Choroid plexus epithelial cell (primary cell): ENCODE measurements at regions not wholly inside any gene's neighbourhood (a gene's known extent, or its start where the extent isn't known, plus 50 kb on each side); places are given as distances from the start of the nearest gene placed in this dataset.

ENCODE experiments used
- DNase-seq: peaks from one replicate; pipeline ENCODE4 v3.0.0-alpha.2; 2010; ENCODE audit warnings: low read depth
- H3K4me3 ChIP-seq: 2 replicates; pipeline ENCODE4 v1.5.1; 2011; ENCODE audit warnings: low read depth, mild to moderate bottlenecking, control low read depth, low read length, moderate library complexity
- CTCF ChIP-seq: conservative IDR thresholded peaks from 2 replicates; pipeline ENCODE4 v1.5.1; 2011; ENCODE audit warnings: low read depth, mild to moderate bottlenecking, control low read depth, inconsistent platforms, low read length, moderate library complexity

GRCh38 chr1:239436286-239436685 lies 49.9 kb downstream of the CHRM3 start:
- no peak overlapping the region for H3K4me3 ChIP-seq
- DNase-seq: no peak
- no peak for TF ChIP-seq CTCF

DNA sequence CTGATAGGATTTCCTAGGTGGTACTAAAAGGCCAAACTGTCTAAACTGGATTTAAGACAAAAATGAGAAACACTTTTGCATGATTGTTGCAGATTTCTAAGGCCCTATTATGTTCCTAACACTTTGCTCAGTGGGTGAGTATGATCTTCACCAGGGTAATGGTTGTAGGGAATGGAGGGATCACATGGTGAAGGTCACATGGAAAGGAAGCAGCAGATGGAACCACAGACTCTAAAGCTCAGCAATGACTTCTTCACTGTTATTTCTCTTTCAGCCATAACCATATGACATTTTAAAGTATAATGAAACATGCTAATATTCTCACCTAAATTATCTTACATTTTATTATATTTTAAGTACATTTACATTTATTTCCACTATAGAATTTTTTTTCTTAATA lies 51.5 kb downstream of the CHRM3 start:
- no peak for DNase-seq
- TF ChIP-seq CTCF: no peak
- no peak overlapping the region for H3K4me3 ChIP-seq

DNA sequence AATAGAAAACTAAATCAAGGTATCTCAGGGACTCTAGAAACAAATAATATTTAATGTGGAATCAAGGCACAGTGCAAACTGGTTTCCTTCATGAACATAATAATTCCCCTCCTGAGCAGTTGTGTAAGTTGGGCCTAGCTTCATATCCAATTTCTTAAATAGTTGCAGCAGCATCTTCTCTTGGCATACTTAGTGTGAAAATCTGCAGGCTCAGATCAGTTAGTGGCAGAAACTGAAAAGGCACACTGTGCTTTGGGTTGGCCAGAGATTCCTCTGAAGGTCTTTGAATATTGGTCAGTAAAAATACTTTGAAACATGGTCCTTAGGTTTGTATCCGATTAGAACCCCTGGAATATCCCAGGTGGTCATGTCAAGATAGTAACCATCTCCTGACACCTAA lies 52.5 kb downstream of the CHRM3 start:
- H3K4me3 ChIP-seq: no peak overlapping the region
- no peak for DNase-seq
- no peak for TF ChIP-seq CTCF

DNA sequence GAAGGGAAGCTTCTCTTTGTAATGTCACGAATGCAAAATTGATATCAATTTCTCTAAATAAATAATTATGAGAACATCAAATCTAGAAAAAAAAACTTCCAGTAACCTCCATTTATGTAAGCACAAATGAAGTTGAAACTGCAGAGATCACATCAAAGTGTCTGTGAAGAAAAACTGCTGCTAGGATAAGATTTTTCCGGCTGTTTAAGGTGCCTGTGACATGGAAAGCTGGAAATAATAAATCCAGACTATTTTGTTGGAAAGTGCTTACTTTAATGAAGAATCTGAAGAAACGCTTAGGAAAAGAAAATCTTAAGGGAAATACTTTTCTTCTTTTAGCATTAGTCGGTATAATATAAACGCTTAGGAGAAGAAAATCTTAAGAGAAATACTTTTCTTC lies 57.0 kb downstream of the CHRM3 start:
- no peak for TF ChIP-seq CTCF
- no peak for DNase-seq
- H3K4me3 ChIP-seq: no peak overlapping the region

- no peak for DNase-seq
- no peak overlapping the region for H3K4me3 ChIP-seq
- no peak for TF ChIP-seq CTCF
Observed at GRCh38 chr1:239446611-239447010, 60.2 kb downstream of the CHRM3 start.

DNA sequence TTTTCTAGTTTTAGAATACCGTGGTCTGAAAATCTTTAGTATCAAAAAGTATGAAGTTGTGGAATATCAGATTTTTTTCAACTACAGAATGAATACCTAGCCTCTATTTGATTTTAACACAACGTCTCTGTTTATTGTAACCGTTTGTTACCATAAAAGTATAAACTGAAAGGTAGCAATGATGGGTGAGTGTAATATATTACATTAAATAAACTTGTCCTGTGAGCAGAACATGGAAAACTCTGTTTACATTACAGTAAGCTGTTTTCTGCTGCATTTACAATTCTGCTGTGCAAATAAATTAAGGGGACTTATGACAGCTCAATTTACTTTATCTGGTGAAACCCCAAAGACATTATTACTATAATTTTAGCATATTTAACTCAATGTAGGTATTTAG lies 62.5 kb downstream of the CHRM3 start:
- TF ChIP-seq CTCF: no peak
- no peak for DNase-seq
- H3K4me3 ChIP-seq: no peak overlapping the region

GRCh38 chr1:239455743-239456142 lies 69.4 kb downstream of the CHRM3 start:
- no peak overlapping the region for H3K4me3 ChIP-seq
- no peak for TF ChIP-seq CTCF
- DNase-seq: no peak
